ENCODE measurements at regions not wholly inside any gene's neighbourhood (a gene's known extent, or its start where the extent isn't known, plus 50 kb on each side); places are given as distances from the start of the nearest gene placed in this dataset.

GRCh38 chr14:96931751-96932150, 134.6 kb downstream of the VRK1 start:
- in situ Hi-C loops (cut with HindIII; ENCODE audit: low sequenced_read_pairs) = no loop called here

DNA sequence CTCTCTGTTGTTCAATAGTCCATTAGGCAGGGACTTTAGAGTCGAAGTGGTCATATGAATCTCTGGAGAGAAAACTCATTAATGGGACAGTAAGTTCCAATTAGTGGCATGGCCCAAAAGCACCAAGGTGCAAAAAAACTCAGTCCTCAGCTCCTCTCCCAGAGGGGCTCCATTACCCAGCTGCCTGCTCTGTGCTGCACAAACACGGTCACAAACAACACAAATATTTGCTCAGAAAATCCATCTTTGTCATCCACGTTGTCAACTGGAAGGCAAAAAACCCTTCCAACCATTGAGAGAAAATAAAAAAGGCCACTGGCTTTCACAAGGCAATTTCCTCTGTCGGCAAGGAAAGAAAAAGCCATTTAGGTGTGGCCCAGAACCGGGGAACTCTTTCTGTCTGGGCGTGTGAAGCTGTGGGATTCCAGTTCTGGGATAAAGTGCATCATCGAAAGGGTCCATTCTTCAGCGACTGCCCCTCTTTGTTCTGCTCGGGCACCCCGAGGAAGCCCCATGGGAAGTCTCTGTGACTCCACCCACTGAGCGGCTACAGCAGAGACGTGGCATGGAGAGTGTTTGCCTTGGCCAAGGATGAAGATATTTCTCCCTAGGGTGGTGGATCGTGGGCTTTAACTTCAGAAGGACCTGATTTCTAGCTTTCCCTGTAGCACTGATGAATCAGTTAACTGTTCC, 137.6 kb downstream of the VRK1 start:
- in situ Hi-C loops (cut with HindIII; ENCODE audit: low sequenced_read_pairs) = no loop called here

- in situ Hi-C loops (cut with HindIII; ENCODE audit: low sequenced_read_pairs) = no loop called here
Observed at GRCh38 chr14:96938946-96939345, 141.8 kb downstream of the VRK1 start.

DNA sequence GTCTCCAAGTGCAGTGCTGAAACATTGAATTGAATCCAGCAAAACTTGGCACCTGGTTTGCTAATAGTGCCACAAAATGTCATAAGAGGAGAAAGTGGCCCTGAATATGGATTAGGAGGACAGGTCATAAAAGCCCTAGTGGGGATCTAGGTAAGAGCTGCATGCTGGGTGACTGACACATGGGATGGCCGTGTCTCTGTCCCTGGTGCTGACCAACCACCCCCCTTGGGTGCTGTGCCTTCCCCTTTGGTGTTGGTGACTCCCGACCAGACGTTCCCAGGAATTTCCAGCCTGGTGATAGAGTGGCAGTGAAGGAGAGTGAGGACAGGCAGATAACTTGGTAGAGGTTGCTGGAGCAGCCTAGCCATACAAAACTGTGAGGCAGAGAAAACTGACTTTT, 142.8 kb downstream of the VRK1 start:
- in situ Hi-C loops (cut with HindIII; ENCODE audit: low sequenced_read_pairs) = no loop called here

GRCh38 chr14:96944297-96944696, 147.1 kb downstream of the VRK1 start:
- in situ Hi-C loops (cut with HindIII; ENCODE audit: low sequenced_read_pairs) = no loop called here

GRCh38 chr14:96945721-96946120, 148.5 kb downstream of the VRK1 start:
- in situ Hi-C loops (cut with HindIII; ENCODE audit: low sequenced_read_pairs) = no loop called here

- in situ Hi-C loops (cut with HindIII; ENCODE audit: low sequenced_read_pairs) = no loop called here
Observed at GRCh38 chr14:96949594-96949993, 152.4 kb downstream of the VRK1 start.

GRCh38 chr14:96951511-96951910, 154.3 kb downstream of the VRK1 start:
- in situ Hi-C loops (cut with HindIII; ENCODE audit: low sequenced_read_pairs) = no loop called here

DNA sequence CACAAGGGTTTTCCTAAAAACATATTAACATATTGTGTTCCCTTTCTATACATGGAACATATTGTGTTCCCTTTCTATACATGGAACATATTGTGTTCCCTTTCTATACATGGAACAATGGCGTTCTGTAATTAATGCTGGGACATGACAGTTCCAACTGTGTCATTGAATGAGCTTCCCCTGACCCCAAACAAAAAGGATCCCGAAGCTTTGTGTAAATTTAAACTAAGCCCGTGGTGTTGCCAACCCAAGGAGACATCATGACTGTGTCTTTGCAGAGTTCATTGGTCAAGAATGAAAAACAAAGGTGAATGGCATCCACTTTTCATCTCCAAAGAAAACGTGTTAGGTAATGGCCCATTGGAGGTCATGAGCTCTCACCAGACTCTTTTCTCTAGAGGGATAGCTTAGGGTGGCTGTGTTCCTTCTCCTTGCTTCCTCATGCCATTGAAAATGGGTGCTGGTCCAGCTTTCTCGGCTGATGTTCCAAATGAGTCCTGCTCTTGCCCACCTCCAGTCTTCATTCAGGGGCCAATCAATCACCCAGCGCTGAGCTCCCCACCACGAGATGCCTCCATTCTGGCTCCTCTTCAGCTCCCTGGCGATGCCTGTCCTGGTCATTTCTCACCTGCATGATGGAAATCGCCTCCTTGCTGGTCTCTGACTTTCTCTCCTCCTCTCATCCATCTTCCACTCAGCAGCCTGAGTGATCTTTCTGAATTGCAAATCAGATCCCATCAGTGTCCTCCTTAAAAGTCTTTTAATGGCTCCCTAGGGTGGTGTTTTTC, 156.1 kb downstream of the VRK1 start:
- in situ Hi-C loops (cut with HindIII; ENCODE audit: low sequenced_read_pairs) = no loop called here

DNA sequence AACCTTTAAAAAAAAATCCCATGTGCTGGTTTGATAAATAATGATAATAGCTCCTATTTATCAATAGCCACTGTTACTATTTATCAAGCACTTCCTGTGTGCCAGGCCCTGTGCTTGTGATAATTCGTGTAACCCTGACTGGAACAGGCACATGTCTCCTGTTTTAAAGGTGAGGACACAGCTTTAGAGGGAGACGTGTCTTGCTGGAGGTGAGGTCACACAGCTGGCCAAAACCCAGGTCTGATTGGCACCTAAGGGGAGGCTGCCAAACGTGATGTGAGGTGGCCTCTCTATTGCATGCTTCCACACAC, 156.6 kb downstream of the VRK1 start:
- in situ Hi-C loops (cut with HindIII; ENCODE audit: low sequenced_read_pairs) = no loop called here

DNA sequence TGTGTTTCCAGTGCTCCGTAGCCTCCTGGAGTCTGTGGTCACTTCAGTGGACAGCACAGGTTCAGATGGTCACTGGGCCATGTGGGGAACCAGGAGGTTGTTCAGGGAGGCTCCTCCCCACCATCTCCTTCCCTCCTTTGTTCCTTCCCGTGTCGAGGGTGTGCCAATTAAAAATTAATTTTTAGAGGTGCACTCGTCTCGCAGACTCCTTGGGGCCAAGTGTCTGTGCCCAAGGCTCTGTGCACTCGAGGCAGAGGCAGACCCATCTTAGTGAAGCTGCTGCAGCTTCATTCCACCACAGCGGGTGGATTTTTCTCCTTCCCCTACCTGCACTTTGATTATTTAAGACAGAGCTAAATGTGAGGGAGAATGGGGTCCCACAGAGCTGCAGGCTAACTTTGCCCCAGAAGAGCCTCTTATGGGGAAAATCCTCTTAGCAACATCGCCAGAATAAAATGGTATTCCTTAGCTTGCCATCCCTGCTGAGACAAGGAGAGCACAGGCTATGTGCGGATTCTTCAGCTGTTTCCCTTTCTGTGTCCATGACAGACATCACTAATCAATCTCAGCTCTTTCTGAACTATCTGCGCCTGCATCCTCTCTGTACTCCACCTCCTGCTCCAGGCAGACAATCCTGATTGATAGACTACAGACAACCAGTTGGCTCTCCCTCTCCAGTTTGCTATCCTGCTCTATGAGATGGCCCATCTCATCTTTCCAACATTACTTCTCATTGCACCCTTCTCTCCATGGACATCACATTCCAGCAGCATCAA, 159.5 kb downstream of the VRK1 start:
- in situ Hi-C loops (cut with HindIII; ENCODE audit: low sequenced_read_pairs) = no loop called here

DNA sequence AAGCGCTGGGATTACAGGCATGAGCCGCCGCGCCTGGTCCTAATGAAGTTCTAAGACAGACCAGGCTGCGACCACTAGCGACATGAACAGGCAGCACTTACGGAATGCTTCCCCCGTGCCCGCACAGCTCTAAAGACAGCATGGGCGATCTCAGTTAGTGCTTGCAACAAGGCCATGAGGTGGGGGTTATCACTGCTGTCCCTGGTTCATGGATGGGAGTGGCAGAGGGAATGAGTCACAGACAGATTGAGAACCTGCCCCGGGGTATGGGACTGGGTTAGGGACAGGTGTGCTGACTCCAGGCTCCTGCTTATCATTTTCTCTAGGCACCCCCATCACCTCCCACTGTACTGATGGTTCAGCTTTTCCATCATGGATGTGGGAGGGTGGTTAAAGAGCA, 160.9 kb downstream of the VRK1 start:
- in situ Hi-C loops (cut with HindIII; ENCODE audit: low sequenced_read_pairs) = no loop called here

DNA sequence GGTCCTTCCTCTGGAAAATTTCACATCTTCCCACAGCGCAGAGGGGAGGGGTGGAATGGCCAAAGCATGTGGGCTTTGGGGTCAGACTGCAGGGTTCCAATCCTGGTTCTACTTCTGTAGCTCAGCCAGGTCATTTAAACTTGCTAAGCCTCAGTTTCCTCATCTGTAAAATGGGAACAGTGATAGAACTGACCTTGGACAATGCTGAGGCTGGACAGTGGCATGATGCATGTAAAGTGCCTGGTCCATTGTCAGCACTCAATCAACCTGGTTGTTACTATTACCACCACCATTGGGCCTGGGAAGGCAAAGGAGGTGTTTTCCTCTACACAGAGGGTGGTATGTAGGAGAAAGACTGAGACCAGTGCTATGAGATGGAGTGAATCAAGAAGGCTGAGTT, 162.8 kb downstream of the VRK1 start:
- in situ Hi-C loops (cut with HindIII; ENCODE audit: low sequenced_read_pairs) = no loop called here

DNA sequence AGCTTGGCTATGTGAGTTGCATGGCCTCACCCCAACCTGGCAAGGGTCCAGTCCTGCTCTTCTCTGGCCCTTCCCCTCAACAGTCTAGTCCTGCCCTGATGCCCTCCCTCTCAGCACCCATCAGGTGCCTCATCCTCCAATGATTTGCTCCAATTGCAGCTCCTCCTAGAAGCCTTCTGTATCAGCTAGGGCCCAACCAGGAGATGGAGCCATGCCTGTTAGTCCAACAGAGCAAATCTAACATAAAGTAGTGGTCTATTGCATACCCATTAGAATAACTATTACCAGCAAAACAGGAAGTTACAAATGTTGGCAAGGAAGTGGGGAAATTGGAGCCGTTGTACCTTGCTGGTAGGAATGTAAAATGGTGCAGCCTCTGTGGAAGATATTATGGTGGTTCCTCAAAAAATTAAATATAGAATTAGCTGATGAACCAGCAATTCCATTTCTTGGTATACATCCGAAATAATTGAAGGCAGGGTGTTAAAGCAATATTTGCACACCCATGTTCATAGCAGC, 163.5 kb downstream of the VRK1 start:
- in situ Hi-C loops (cut with HindIII; ENCODE audit: low sequenced_read_pairs) = no loop called here

- in situ Hi-C loops (cut with HindIII; ENCODE audit: low sequenced_read_pairs) = no loop called here
Observed at GRCh38 chr14:96961895-96962294, 164.7 kb downstream of the VRK1 start.

DNA sequence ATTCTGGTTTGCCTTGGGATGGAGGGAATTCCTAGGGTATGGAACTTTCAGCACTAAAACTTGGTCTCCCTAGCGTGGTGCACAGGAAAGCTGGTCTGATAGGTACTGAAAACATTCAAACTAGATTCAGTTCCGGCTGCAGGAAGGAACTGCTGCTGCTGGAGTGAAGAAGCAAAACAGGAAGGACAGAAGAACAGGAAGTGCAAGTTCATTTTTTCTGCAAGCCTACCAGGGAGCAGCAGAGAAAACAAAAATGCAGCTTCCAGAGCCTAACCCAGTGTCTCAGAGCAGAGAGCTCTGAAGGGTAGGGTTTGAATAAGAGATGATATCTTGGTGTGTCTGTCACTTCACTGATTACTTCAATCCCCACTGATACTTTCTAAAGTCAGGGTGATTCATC, 165.2 kb downstream of the VRK1 start:
- in situ Hi-C loops (cut with HindIII; ENCODE audit: low sequenced_read_pairs) = no loop called here

DNA sequence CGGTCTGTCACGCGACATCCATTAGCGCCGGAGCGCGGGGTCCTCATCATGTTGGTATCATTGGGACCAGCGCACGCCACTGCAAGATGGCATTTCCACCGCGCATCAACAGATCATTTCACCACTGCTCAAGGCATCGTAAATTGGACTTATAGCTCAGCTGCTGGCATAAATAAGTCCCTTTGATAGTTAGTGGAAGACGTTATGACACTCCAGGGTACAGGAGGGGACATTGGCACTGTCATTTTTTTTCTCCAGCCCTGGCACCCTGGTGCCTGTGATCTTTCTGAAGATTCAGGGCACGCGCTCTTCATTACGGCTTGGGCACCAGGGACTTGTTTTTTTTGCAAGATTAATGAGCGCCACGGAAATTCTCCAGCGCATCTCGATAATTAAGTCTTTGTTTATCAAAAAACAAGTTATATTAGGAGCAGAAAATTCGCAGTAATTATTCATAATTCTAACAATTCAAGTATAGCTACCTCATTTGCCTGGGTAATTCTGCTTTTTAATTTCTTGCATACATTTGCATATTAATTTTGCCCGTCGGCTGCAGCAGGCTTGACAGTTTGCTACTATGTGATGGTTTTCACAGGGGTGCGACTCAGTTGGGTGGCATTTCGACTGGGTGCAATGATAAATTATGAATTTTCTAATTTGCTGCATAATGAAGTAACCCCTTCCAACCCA, 167.7 kb downstream of the VRK1 start:
- in situ Hi-C loops (cut with HindIII; ENCODE audit: low sequenced_read_pairs) = no loop called here

DNA sequence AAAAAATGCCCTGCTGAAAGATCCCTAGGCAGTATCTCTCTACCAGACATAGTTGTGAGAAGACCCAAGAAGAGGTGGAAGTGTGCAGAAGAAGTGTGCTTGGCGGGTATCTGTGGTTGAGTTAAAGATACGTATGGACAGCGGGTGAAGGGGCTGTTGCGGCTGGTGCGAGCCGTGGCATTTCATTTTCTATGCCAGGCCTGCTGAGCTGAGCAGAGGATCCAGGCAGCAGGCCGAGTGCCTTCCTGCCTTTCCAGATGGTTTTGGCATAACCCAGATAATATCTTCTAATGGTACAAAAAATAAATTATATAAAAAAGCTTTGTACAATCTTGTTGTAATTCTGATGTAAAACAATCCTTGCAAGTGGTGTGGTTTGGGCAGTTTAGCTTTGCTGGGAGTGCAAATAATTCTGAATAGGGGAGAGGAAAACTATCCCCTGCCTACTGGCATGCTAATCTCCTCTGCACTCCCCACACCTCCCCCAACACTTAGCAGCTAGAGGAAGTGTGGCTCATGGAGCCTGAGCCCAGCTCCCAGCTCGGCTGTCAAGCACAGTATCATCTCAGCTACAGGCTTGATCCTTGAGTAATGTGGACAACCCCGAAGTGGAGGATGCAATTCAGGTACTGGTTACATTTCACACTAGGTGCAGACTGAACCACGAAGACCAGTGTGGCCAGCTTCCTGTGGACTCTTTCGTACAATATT, 168.9 kb downstream of the VRK1 start:
- in situ Hi-C loops (cut with HindIII; ENCODE audit: low sequenced_read_pairs) = no loop called here

GRCh38 chr14:96975116-96975515, 177.9 kb downstream of the VRK1 start:
- in situ Hi-C loops (cut with HindIII; ENCODE audit: low sequenced_read_pairs) = no loop called here

- in situ Hi-C loops (cut with HindIII; ENCODE audit: low sequenced_read_pairs) = no loop called here
Observed at GRCh38 chr14:96978525-96979272, 181.5 kb downstream of the VRK1 start.
